H1 (cell line): ENCODE measurements at regions not wholly inside any gene's neighbourhood (a gene's known extent, or its start where the extent isn't known, plus 50 kb on each side); places are given as distances from the start of the nearest gene placed in this dataset.
A peak's percentile ranks its signal among the peaks of the same experiment; 100 is the strongest.

ENCODE experiments used
- CTCF ChIA-PET: fragments of 300-600 bp; sonication (Branson Sonifier 250); formaldehyde crosslinking; loops from one replicate; lab custom pipeline; 2021; ENCODE audit not compliant: partially characterized antibody; lab: Charles Lee
- POLR2A ChIA-PET: fragments of 300-600 bp; sonication (Branson Sonifier 250); formaldehyde crosslinking; loops from one replicate; lab custom pipeline; 2021; ENCODE audit warnings: inconsistent platforms; ENCODE audit not compliant: partially characterized antibody; lab: Charles Lee
- DNase-seq, 2 experiments: peaks; one replicate each; pipeline versions ENCODE4 v3.0.0 to v3.0.0-alpha.2; 2010 to 2022; ENCODE audit warnings: low spot score in 2 of 2, low read depth in 1 of 2, mixed read lengths in 1 of 2
- FAIRE-seq: peaks from 2 replicates; lab custom pipeline; 2011; peaks lifted over from hg19 to GRCh38; lab: Jason Lieb, UNC
- H2AFZ ChIP-seq: 2 replicates; pipeline ENCODE4 v1.8.1; 2012; ENCODE audit warnings: low read length, inconsistent platforms
- H2AK5ac ChIP-seq: 2 replicates; pipeline ENCODE4 v1.6.1; 2013; ENCODE audit warnings: low read depth, low read length
- H2BK120ac ChIP-seq: replicated peaks from 2 replicates; pipeline ENCODE3; 2013; ENCODE audit warnings: low read depth, low read length, inconsistent platforms
- H2BK12ac ChIP-seq: 2 replicates; pipeline ENCODE4 v1.6.1; 2013; ENCODE audit warnings: low read depth, low read length
- H2BK15ac ChIP-seq: 2 replicates; pipeline ENCODE4 v1.6.1; 2013; ENCODE audit warnings: low read length
- H2BK20ac ChIP-seq: 2 replicates; pipeline ENCODE4 v1.6.1; 2013; ENCODE audit warnings: low read length
- H2BK5ac ChIP-seq: 2 replicates; pipeline ENCODE4 v1.6.1; 2013; ENCODE audit warnings: low read depth, low read length
- H3K14ac ChIP-seq: 2 replicates; pipeline ENCODE4 v1.6.1; 2013; ENCODE audit warnings: inconsistent platforms; ENCODE audit not compliant: insufficient read length
- H3K18ac ChIP-seq: 2 replicates; pipeline ENCODE4 v1.6.1; 2013; ENCODE audit warnings: low read length; ENCODE audit errors: extremely low read depth
- H3K23ac ChIP-seq: 2 replicates; pipeline ENCODE4 v1.6.1; 2013; ENCODE audit warnings: inconsistent platforms; ENCODE audit not compliant: insufficient read length
- H3K23me2 ChIP-seq: 2 replicates; pipeline ENCODE4 v1.6.1; 2013; ENCODE audit warnings: low read depth, low read length
- H3K27ac ChIP-seq: 2 replicates; pipeline ENCODE4 v1.6.1; 2011; ENCODE audit warnings: low read depth, low read length, inconsistent platforms
- H3K27me3 ChIP-seq, 4 experiments: replicated peaks in 1 of 4; 1 replicate in 1 of 4; 2 replicates in 3 of 4; pipeline versions ENCODE4 v1.6.1 to v1.8.1; 2011 to 2013; ENCODE audit warnings: low read length in 3 of 4, mild to moderate bottlenecking in 3 of 4, inconsistent platforms in 2 of 4, mixed read lengths in 2 of 4, moderate library complexity in 1 of 4; ENCODE audit not compliant: control insufficient read depth in 3 of 4, insufficient read depth in 3 of 4; ENCODE audit errors: extremely low read depth in 1 of 4
- H3K36me3 ChIP-seq, 4 experiments: 2 replicates each; pipeline versions ENCODE4 v1.6.1 to v1.8.1; 2011 to 2013; ENCODE audit warnings: mild to moderate bottlenecking in 4 of 4, low read length in 3 of 4, moderate library complexity in 2 of 4, control low read depth in 1 of 4, inconsistent platforms in 1 of 4; ENCODE audit not compliant: insufficient read depth in 4 of 4, control insufficient read depth in 2 of 4
- H3K4ac ChIP-seq: replicated peaks from 2 replicates; pipeline ENCODE3; 2013; ENCODE audit warnings: low read length, low read depth, mixed read lengths, inconsistent platforms; ENCODE audit not compliant: insufficient read length
- H3K4me1 ChIP-seq, 4 experiments: replicated peaks in 1 of 4; 1 replicate in 1 of 4; 2 replicates in 3 of 4; pipeline versions ENCODE4 v1.6.1 to v1.8.1; 2011 to 2013; ENCODE audit warnings: low read length in 3 of 4, inconsistent platforms in 2 of 4, mixed read lengths in 1 of 4; ENCODE audit not compliant: insufficient read depth in 4 of 4, control insufficient read depth in 3 of 4
- H3K4me2 ChIP-seq, 2 experiments: 2 replicates each; pipeline versions ENCODE4 v1.6.1 to v1.8.1; 2011 to 2013; ENCODE audit warnings: low read depth in 2 of 2, low read length in 2 of 2, control low read depth in 1 of 2, inconsistent platforms in 1 of 2, mild to moderate bottlenecking in 1 of 2; ENCODE audit not compliant: insufficient read depth in 1 of 2
- H3K4me3 ChIP-seq, 4 experiments: fragments of 200-600, 300-600 bp in 1 of 4; sonication (generic), shearing (Covaris generic), sonication (Bioruptor Twin) in 1 of 4; 2 replicates each; pipeline versions ENCODE4 v1.5.1 to v1.8.1; 2011 to 2016; ENCODE audit warnings: low read length in 4 of 4, low read depth in 3 of 4, control low read depth in 2 of 4, inconsistent platforms in 2 of 4, mild to moderate bottlenecking in 2 of 4, mixed read lengths in 1 of 4, moderate library complexity in 1 of 4; ENCODE audit not compliant: insufficient read depth in 2 of 4; ENCODE audit errors: extremely low read depth in 1 of 4
- H3K56ac ChIP-seq: replicated peaks from 2 replicates; pipeline ENCODE3; 2013; ENCODE audit warnings: low read depth, mild to moderate bottlenecking, mixed read lengths, low read length, inconsistent platforms; ENCODE audit not compliant: insufficient read length
- H3K79me1 ChIP-seq: 2 replicates; pipeline ENCODE4 v1.6.1; 2013; ENCODE audit warnings: low read depth, low read length, control low read depth
- H3K79me2 ChIP-seq, 2 experiments: 2 replicates each; pipeline versions ENCODE4 v1.6.1 to v1.8.1; 2012 to 2013; ENCODE audit warnings: low read length in 2 of 2, mild to moderate bottlenecking in 2 of 2, inconsistent platforms in 1 of 2; ENCODE audit not compliant: insufficient read depth in 2 of 2, control insufficient read depth in 1 of 2
- H3K9ac ChIP-seq, 4 experiments: replicated peaks in 1 of 4; 1 replicate in 1 of 4; 2 replicates in 3 of 4; pipeline versions ENCODE4 v1.6.1 to v1.8.1; 2011 to 2013; ENCODE audit warnings: low read depth in 3 of 4, low read length in 3 of 4, control low read depth in 2 of 4, mild to moderate bottlenecking in 2 of 4, moderate library complexity in 2 of 4, inconsistent platforms in 1 of 4; ENCODE audit errors: extremely low read depth in 1 of 4
- H3K9me3 ChIP-seq, 2 experiments: 2 replicates each; pipeline versions ENCODE4 v1.6.1 to v1.8.1; 2012 to 2013; ENCODE audit warnings: mild to moderate bottlenecking in 2 of 2, moderate library complexity in 2 of 2, control low read depth in 1 of 2, inconsistent platforms in 1 of 2, low read depth in 1 of 2, low read length in 1 of 2, mixed read lengths in 1 of 2; ENCODE audit not compliant: insufficient read depth in 2 of 2
- H4K20me1 ChIP-seq, 2 experiments: replicated peaks in 1 of 2; 2 replicates each; pipeline versions ENCODE3 to v1.8.1; 2011 to 2013; ENCODE audit warnings: inconsistent platforms in 2 of 2, low read length in 2 of 2, mild to moderate bottlenecking in 1 of 2; ENCODE audit not compliant: insufficient read depth in 2 of 2, control insufficient read depth in 1 of 2
- H4K5ac ChIP-seq: 2 replicates; pipeline ENCODE4 v1.6.1; 2013; ENCODE audit warnings: low read length, low read depth, mixed read lengths, inconsistent platforms; ENCODE audit not compliant: insufficient read length
- H4K8ac ChIP-seq: 2 replicates; pipeline ENCODE4 v1.8.0; 2013; ENCODE audit warnings: mild to moderate bottlenecking, moderate library complexity, low read length, inconsistent platforms; ENCODE audit not compliant: insufficient read depth; ENCODE audit errors: extremely low read depth
- H4K91ac ChIP-seq: replicated peaks from 2 replicates; pipeline ENCODE3; 2013; ENCODE audit warnings: low read length, mixed read lengths, inconsistent platforms; ENCODE audit not compliant: insufficient read length
- E2F6 ChIP-seq: IDR thresholded peaks from 2 replicates; pipeline ENCODE4 v1.6.1; 2012; ENCODE audit warnings: inconsistent platforms
- FOSL1 ChIP-seq: IDR thresholded peaks from 2 replicates; pipeline ENCODE4 v1.6.1; 2011; ENCODE audit warnings: mild to moderate bottlenecking, low read depth, low read length, moderate library complexity; ENCODE audit not compliant: insufficient read depth
- HDAC6 ChIP-seq: IDR thresholded peaks from one replicate; pipeline ENCODE4 v1.7.1; 2012; ENCODE audit warnings: low read depth, mild to moderate bottlenecking, inconsistent platforms, low read length, moderate library complexity
- MAX ChIP-seq: IDR thresholded peaks from 2 replicates; pipeline ENCODE4 v1.6.1; 2012; ENCODE audit warnings: inconsistent platforms
- NANOG ChIP-seq: IDR thresholded peaks from 2 replicates; pipeline ENCODE4 v1.6.1; 2011; ENCODE audit warnings: low read length, low read depth, mild to moderate bottlenecking, inconsistent platforms; ENCODE audit not compliant: insufficient read depth, poor library complexity, severe bottlenecking
- WGBS, 2 experiments: shearing (Covaris generic) in 1 of 2; methylation state at CpG; one replicate each; pipeline versions ENCODE4 v1.1.6 to v1.1.7; 2013 to 2015; ENCODE audit warnings: low lambda C conversion rate in 2 of 2, mixed read lengths in 2 of 2, inconsistent platforms in 1 of 2, low coverage in 1 of 2, missing lambda C conversion rate in 1 of 2; ENCODE audit not compliant: insufficient replicate concordance in 2 of 2, insufficient coverage in 1 of 2, insufficient read length in 1 of 2; ENCODE audit errors: extremely low coverage in 1 of 2, missing lambda C conversion rate in 1 of 2; 5-methylcytosine and 5-hydroxymethylcytosine counted together

GRCh38 chr7:35967366-35968139 is 166.7 kb downstream of the SEPTIN7 start:
- ChIA-PET CTCF (interaction anchor here (1.2 to 1.6 kb wide), 2 partner anchors 50 to 51 kb away, joined by 3 read pairs; no protein-coding TSS in a partner anchor), POLR2A (no interaction called here)
- Histone ChIP-seq H3K4ac (no peak overlapping the region), H3K36me3 (no peaks in the 10 kb centered on the region), H3K4me3 (no peak overlapping the region), H2BK20ac (no peak overlapping the region), H4K8ac (peak overlapping the region; percentile 93; the same call in 1 of the 2 replicates), H2BK12ac (no peak overlapping the region), H3K27me3 (no peaks in the 10 kb centered on the region; a peak in 1 of 7 replicates), H4K91ac (no peak overlapping the region), H3K4me1 (no peaks in the 10 kb centered on the region; a peak in 1 of 7 replicates), H2AK5ac (no peak overlapping the region), H3K27ac (no peak overlapping the region), H3K23me2 (no peaks in the 10 kb centered on the region), H3K18ac (peak overlapping the region; percentile 7; the same call in 1 of the 2 replicates), H2AFZ (peak overlapping the region; percentile 89; the same call in 1 of the 2 replicates), H3K79me2 (no peaks in the 10 kb centered on the region), H3K9ac (no peak overlapping the region), H2BK120ac (no peak overlapping the region), H3K23ac (no peak overlapping the region), H4K20me1 (no peaks in the 10 kb centered on the region), H3K79me1 (no peaks in the 10 kb centered on the region), H3K9me3 (peaks cover 0 to 10% of the 10 kb centered on the region in 2 experiments; a peak in 2 of 4 replicates), H3K4me2 (no peak overlapping the region), H3K56ac (no peak overlapping the region), H3K14ac (no peak overlapping the region), H2BK5ac (no peak overlapping the region), H4K5ac (no peak overlapping the region), H2BK15ac (no peak overlapping the region; the same call in 1 of the 2 replicates)
- FAIRE-seq (no peak), DNase-seq (peak in 1 of 2 experiments; percentile 53)
- TF ChIP-seq E2F6 (peak; percentile 75; the same call in 1 of the 2 replicates), HDAC6 (no peak), NANOG (no peak), MAX (peak; percentile 79), FOSL1 (no peak)
- 97% methylated on average over 48 of the region's 59 CpGs; no CpG with 5 or more reads in 1 of the 2 experiments for WGBS, 2 experiments
